Panc1 (cell line): ENCODE measurements at regions not wholly inside any gene's neighbourhood (a gene's known extent, or its start where the extent isn't known, plus 50 kb on each side); places are given as distances from the start of the nearest gene placed in this dataset.

Experiments
- CTCF ChIP-seq: fragments of 450-650 bp; IDR thresholded peaks from 2 replicates; pipeline ENCODE4 v1.5.1; 2017; ENCODE audit warnings: mild to moderate bottlenecking
- POLR2AphosphoS5 ChIP-seq: IDR thresholded peaks from 2 replicates; pipeline ENCODE4 v1.6.1; 2012; ENCODE audit warnings: mild to moderate bottlenecking, low read depth, low read length, moderate library complexity
- SIN3A ChIP-seq: IDR thresholded peaks from 2 replicates; pipeline ENCODE4 v1.6.1; 2012; ENCODE audit warnings: low read depth, mild to moderate bottlenecking, low read length, moderate library complexity, borderline replicate concordance; ENCODE audit not compliant: insufficient read depth
- TCF7L2 ChIP-seq: IDR thresholded peaks from 2 replicates; pipeline ENCODE4 v1.6.1; 2011; ENCODE audit warnings: mild to moderate bottlenecking, low read depth, low read length, inconsistent platforms
- TF ChIP-seq, protein P1 (sequence below), 2 experiments: IDR thresholded peaks; 2 replicates each; pipeline ENCODE4 v1.6.1; 2011 to 2012; ENCODE audit warnings: low read depth in 2 of 2, control low read depth in 1 of 2, low read length in 1 of 2, mild to moderate bottlenecking in 1 of 2, moderate library complexity in 1 of 2; ENCODE audit not compliant: insufficient read depth in 1 of 2

- TF ChIP-seq CTCF (no peak), POLR2AphosphoS5 (no peak), SIN3A (no peak), TCF7L2 (peak; percentile 68; the same call in 1 of the 2 replicates)
- TF ChIP-seq, protein P1, sequence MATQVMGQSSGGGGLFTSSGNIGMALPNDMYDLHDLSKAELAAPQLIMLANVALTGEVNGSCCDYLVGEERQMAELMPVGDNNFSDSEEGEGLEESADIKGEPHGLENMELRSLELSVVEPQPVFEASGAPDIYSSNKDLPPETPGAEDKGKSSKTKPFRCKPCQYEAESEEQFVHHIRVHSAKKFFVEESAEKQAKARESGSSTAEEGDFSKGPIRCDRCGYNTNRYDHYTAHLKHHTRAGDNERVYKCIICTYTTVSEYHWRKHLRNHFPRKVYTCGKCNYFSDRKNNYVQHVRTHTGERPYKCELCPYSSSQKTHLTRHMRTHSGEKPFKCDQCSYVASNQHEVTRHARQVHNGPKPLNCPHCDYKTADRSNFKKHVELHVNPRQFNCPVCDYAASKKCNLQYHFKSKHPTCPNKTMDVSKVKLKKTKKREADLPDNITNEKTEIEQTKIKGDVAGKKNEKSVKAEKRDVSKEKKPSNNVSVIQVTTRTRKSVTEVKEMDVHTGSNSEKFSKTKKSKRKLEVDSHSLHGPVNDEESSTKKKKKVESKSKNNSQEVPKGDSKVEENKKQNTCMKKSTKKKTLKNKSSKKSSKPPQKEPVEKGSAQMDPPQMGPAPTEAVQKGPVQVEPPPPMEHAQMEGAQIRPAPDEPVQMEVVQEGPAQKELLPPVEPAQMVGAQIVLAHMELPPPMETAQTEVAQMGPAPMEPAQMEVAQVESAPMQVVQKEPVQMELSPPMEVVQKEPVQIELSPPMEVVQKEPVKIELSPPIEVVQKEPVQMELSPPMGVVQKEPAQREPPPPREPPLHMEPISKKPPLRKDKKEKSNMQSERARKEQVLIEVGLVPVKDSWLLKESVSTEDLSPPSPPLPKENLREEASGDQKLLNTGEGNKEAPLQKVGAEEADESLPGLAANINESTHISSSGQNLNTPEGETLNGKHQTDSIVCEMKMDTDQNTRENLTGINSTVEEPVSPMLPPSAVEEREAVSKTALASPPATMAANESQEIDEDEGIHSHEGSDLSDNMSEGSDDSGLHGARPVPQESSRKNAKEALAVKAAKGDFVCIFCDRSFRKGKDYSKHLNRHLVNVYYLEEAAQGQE (IDR thresholded peaks at IDR 0.05; ENCODE audit: insufficient read depth in 1 of 2, low read depth in 2 of 2, low read length in 1 of 2): no peak
Measured at GRCh38 chr11:97990162-97990920, 1030.4 kb upstream of the CNTN5 start.
